HG02885 (cell line): ENCODE measurements at regions not wholly inside any gene's neighbourhood (a gene's known extent, or its start where the extent isn't known, plus 50 kb on each side); places are given as distances from the start of the nearest gene placed in this dataset.

Experiments used
- ATAC-seq: cut with Tn5 transposase; IDR thresholded peaks from one replicate; pipeline ENCODE4 v1.9.1; 2021; ENCODE audit warnings: mild to moderate bottlenecking; ENCODE audit not compliant: unreplicated experiment, poor library complexity

DNA sequence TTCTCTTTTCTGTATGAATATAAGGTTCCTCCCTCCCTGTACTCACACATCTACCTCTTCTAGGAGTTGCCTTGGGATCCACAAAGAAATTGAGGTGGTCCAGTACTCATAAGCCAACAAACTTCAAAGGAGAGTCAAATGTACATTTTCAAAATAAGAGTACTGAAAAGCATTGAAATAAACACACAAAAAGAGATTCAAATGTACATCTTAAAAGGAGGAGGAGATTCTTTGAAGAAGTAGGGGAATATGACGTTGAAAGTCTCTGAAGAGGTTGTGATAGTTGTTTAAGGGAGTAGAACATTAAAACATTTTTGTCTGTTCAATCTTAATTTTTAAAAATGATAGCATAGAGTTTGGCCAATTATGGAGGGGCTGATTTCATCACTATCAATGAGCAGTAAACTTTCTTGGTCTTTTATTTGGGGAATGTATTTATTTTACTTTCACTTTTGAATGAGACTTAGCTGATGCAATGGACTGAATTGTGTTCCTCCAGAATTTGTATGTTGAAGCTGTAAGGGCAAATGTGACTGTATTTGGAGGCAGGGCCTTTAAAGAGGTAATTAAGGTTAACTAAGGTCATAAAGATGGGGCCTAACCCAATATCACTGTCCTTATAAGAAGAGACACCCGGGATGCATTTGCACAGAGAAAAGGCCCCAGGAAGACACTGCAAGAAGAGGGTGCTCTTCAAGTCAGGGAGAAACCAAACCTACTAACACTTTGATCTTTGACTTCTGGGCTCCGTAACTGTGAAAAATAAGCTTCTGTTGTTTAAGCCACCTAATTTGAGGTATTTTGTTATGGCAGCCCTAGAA is 226.3 kb upstream of the PGRMC2 start:
- no peak for ATAC-seq

GRCh38 chr4:128512767-128513322 is 225.2 kb upstream of the PGRMC2 start:
- no peak for ATAC-seq

DNA sequence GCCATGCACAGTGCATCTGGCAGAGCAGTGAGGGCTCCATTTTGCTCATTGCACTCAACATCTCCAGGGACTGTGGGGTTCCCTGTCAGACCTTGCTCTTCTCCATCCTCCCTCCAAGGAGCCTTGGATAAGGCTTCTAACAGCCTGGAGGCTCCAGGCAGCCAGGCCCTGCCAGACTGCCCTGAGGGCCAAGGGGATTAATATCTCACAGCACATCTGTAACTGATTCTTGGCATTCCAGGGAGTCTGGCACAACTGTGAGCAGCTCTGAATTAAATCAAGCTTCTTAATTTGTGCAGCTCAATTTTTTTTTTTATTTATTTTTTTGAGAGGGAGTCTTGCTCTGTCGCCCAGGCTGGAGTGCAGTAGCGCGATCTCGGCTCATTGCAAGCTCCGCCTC is 224.5 kb upstream of the PGRMC2 start:
- ATAC-seq, result no peak

DNA sequence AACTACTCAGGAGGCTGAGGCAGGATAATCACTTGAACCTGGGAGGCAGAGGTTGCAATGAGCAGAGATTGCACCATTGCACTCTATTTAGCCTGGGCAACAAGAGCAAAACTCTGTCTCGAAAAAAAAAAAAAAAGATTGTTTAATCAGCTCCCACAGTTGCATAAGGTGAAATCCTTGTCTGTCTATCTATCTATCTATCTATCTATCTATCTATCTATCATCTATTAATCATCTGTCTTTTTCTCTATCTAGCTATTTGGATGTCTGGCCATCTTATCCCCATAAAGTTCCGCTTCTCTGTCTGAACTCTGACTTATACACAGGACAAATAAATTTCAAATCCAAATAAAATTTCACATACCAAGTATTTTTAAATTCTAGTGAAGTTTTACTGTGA is 223.2 kb upstream of the PGRMC2 start:
- ATAC-seq, result no peak

GRCh38 chr4:128502818-128503527 is 215.4 kb upstream of the PGRMC2 start:
- ATAC-seq, result no peak

DNA sequence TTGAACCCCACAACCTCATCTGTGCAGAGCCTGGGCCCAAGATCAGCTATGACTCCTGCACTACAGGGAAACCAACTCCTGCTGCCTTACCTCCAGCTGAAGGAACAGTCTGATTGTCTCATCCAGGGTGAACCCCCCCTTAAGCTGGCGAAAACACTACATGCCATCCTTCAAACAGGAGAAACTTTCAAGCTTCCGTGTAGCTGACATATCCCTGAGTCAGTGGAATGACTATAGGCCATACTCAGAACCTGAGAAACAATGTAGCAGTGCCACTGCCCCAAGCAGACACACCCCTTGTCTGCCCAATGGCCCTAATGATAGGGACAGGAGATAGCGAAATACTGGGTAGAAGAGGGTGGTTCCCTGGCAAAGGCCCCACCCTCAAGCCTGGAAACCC is 213.6 kb upstream of the PGRMC2 start:
- ATAC-seq, result no peak

GRCh38 chr4:128488055-128488705 is 200.6 kb upstream of the PGRMC2 start:
- no peak for ATAC-seq

- ATAC-seq, result no peak
Measured at GRCh38 chr4:128484896-128485295, 197.3 kb upstream of the PGRMC2 start.

DNA sequence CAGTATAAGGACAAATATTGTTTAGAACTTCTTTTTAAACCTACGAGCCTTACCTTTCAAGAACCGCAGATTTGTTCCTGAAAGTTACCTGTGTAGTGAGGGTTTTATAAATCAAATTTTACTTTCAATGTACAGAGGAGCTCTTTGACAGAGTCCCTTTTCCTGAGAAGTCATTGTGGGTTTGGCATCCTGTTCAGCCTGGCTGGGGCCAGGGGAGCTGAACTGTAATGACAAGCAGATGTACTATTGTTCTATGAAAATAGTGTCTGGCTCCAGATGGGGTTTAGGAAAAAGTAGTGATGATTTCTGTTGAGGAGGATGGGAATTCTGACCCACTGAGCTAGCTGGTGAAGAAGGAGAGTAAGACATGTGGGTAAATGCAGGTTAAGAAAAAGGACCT is 196.2 kb upstream of the PGRMC2 start:
- no peak for ATAC-seq

DNA sequence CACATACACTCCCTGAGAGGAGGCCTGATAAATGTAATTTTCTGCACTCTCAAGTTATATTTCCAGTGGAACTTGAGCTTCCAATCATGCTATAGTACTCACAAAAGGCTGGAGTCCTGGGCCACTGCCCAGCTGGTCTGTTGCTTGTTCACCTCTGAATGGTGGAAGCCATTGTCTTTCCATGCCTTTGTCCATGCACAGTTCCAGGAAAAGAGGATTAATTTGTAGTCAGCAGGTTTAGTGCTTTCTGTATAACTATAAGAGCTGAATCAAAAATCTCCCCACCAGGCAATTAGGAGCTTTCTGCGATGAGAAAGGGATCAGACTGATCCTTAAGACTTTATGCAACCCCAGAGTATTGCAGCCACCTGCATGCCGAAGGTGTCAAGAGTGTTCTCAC is 195.4 kb upstream of the PGRMC2 start:
- ATAC-seq, result no peak

DNA sequence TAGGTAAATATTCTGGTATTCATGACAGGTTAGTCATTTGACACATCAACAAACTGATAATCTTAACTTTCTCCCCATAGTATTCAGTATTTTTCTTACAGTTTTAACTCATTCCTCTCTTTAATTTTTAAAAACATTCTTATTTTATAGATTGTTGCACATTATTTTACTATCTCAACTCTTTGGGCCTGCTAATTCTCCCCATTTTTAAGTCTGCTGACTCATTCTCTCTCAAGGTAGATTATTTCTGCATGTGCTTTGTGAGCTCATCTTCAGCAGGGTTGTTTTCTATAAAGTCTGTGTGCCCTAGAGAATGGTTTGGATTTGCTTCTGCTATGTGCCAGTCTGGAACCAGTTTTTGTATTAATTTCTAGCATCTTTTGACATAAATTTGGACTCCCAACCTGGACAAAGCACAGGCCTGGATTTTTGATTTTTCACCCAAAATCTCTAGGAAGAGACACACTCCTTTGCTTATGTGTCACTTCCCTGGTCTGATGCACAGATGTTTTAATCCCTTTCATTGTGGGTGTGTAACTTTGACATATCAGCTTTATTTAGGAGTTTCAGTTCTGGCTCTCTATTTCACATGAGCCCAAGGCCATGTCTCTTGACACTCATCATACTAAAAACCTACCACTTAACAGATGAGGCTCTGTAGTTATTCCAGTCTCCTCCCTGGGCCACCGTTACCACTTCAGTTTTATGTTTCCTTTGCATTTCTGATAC is 194.3 kb upstream of the PGRMC2 start:
- no peak for ATAC-seq

GRCh38 chr4:128480945-128481344 is 193.3 kb upstream of the PGRMC2 start:
- no peak for ATAC-seq

GRCh38 chr4:128477540-128477939 is 189.9 kb upstream of the PGRMC2 start:
- no peak for ATAC-seq

- no peak for ATAC-seq
Measured at GRCh38 chr4:128475597-128475996, 188.0 kb upstream of the PGRMC2 start.

GRCh38 chr4:128471576-128471975 is 184.0 kb upstream of the PGRMC2 start:
- no peak for ATAC-seq

GRCh38 chr4:128470492-128471053 is 183.0 kb upstream of the PGRMC2 start:
- ATAC-seq, result no peak

DNA sequence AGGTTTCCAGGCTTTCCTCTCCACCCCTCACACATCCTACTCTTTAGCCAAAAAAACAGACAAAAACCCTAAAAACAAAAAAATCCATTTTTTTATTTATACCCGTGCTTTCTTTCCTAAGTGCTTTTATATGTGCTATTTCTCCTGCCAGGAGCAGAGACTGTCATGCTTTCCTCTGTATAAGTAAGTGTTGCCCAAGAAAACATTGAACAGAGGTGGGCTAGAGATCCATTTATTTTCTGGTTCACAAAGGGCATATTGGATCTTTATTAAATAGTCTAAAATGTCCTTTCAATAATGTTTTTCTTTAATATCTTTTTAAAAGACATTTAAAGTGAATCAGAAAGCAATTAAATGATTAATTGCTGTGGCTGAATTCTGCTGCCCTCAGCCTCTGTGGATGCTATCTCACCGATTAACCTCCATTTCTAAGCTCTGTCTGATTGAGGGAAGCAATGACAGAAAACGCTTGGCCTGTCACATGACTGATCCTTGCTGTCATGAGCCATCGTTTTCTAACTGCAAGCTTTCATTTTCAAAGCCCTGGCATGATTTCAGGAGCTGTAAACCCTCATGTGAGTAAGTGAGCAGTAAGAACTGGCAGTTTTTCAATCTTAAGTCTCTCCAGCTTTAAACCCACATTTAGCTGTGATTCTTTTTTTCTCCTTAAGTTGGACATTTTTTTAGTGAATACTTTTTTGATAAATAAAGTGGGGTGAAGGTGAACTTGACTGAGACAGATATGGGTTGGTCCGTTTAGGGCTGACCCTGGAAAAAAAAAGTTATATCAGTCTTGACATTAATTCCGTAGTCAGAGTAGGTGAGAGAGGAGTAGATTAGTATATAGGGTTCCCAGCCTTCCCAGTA is 180.7 kb upstream of the PGRMC2 start:
- ATAC-seq, result no peak

- ATAC-seq, result no peak
Measured at GRCh38 chr4:128465523-128465922, 177.9 kb upstream of the PGRMC2 start.

GRCh38 chr4:128463006-128463405 is 175.4 kb upstream of the PGRMC2 start:
- ATAC-seq, result no peak
